HCT116 (cell line): ENCODE measurements at regions not wholly inside any gene's neighbourhood (a gene's known extent, or its start where the extent isn't known, plus 50 kb on each side); places are given as distances from the start of the nearest gene placed in this dataset.

ENCODE experiments used
- ATAC-seq: fragments of 200-7000 bp; cut with Tn5 transposase; 2 replicates; pipeline ENCODE4 v1.9.1; 2020; ENCODE audit warnings: mild to moderate bottlenecking, moderate library complexity
- BruUV-seq: library from RNA; stranded (reverse); fragments of 400-500 nt; replicated peaks from 2 replicates; lab custom pipeline; 2021; lab: Mats Ljungman, UMichigan
- CTCF ChIA-PET: fragments of 300-600 bp; sonication (Branson Sonifier 250); formaldehyde crosslinking; loops from one replicate; lab custom pipeline; 2021; ENCODE audit warnings: antibody characterized with exemption; lab: Charles Lee
- POLR2A ChIA-PET: fragments of 300-600, 350-600 bp; sonication (Branson Sonifier 250); formaldehyde crosslinking; loops from one replicate; lab custom pipeline; 2021; ENCODE audit warnings: antibody characterized with exemption; lab: Charles Lee
- RAD21 ChIA-PET, 2 experiments: fragments of 300-600 bp; sonication (Branson Sonifier 250); formaldehyde crosslinking; loops; one replicate each; lab custom pipeline; 2023; ENCODE audit warnings: low total read pairs in 2 of 2; ENCODE audit not compliant: uncharacterized antibody in 2 of 2, unreplicated experiment in 2 of 2, low non-redundant PET in 1 of 2; lab: Charles Lee
- DNase-seq: peaks from one replicate; pipeline ENCODE4 v3.0.0-alpha.2; 2010; ENCODE audit warnings: low read depth, low spot score
- H2AFZ ChIP-seq: fragments of 200-600 bp; shearing (Covaris generic), sonication (generic); 2 replicates; pipeline ENCODE4 v1.6.1; 2017; ENCODE audit warnings: low read depth, mixed run types, mixed read lengths, antibody characterized with exemption, low read length; ENCODE audit not compliant: poor library complexity, severe bottlenecking
- H3K27ac ChIP-seq: 2 replicates; pipeline ENCODE4 v1.5.1; 2012; ENCODE audit warnings: low read depth, low read length
- H3K27me3 ChIP-seq: fragments of 200-600 bp; sonication (generic); 2 replicates; pipeline ENCODE4 v1.6.1; 2016; ENCODE audit warnings: mixed run types, low read length, mixed read lengths; ENCODE audit not compliant: insufficient read depth
- H3K36me3 ChIP-seq, 2 experiments: fragments of 200-500 bp in 1 of 2; fragments of 200-600 bp in 1 of 2; sonication (Bioruptor generic) in 1 of 2; sonication (generic) in 1 of 2; 2 replicates each; pipeline versions ENCODE4 v1.5.1 to v1.6.1; 2014 to 2016; ENCODE audit warnings: low read length in 2 of 2, inconsistent platforms in 1 of 2, mixed read lengths in 1 of 2, mixed run types in 1 of 2; ENCODE audit not compliant: insufficient read depth in 2 of 2, control insufficient read depth in 1 of 2
- H3K4me1 ChIP-seq, 2 experiments: fragments of 200-600 bp in 1 of 2; sonication (generic) in 1 of 2; 2 replicates each; pipeline versions ENCODE4 v1.5.1 to v1.6.1; 2012 to 2017; ENCODE audit warnings: low read length in 2 of 2, inconsistent platforms in 1 of 2, mild to moderate bottlenecking in 1 of 2, mixed read lengths in 1 of 2, mixed run types in 1 of 2, moderate library complexity in 1 of 2; ENCODE audit not compliant: insufficient read depth in 2 of 2, control insufficient read depth in 1 of 2
- H3K4me2 ChIP-seq: fragments of 200-600 bp; sonication (generic); 2 replicates; pipeline ENCODE4 v1.6.1; 2017; ENCODE audit warnings: mixed run types, low read length, mixed read lengths
- H3K4me3 ChIP-seq, 2 experiments: fragments of 200-600 bp in 1 of 2; sonication (generic) in 1 of 2; replicated peaks in 1 of 2; 2 replicates each; pipeline ENCODE4 v1.5.1; 2011 to 2016; ENCODE audit warnings: low read length in 2 of 2, control low read depth in 1 of 2, low read depth in 1 of 2, mild to moderate bottlenecking in 1 of 2, mixed read lengths in 1 of 2, mixed run types in 1 of 2
- H3K79me2 ChIP-seq: fragments of 200-600 bp; sonication (generic); 2 replicates; pipeline ENCODE4 v1.6.1; 2017; ENCODE audit warnings: mild to moderate bottlenecking, mixed run types, low read length, moderate library complexity, mixed read lengths; ENCODE audit not compliant: insufficient read depth
- H3K9ac ChIP-seq: fragments of 200-600 bp; sonication (generic); 2 replicates; pipeline ENCODE4 v1.6.1; 2016; ENCODE audit warnings: low read length, mixed read lengths
- H3K9me2 ChIP-seq: fragments of 200-600 bp; sonication (generic), shearing (Covaris generic); 2 replicates; pipeline ENCODE4 v1.6.1; 2017; ENCODE audit warnings: mixed run types, mild to moderate bottlenecking, moderate library complexity; ENCODE audit not compliant: insufficient read depth
- H3K9me3 ChIP-seq, 2 experiments: fragments of 200-500 bp in 1 of 2; fragments of 200-600 bp in 1 of 2; sonication (Bioruptor generic) in 1 of 2; sonication (generic) in 1 of 2; 2 replicates each; pipeline ENCODE4 v1.6.1; 2014 to 2017; ENCODE audit warnings: low read length in 2 of 2, mixed read lengths in 2 of 2, inconsistent platforms in 1 of 2, low read depth in 1 of 2, mild to moderate bottlenecking in 1 of 2, mixed run types in 1 of 2, moderate library complexity in 1 of 2; ENCODE audit not compliant: control insufficient read depth in 1 of 2, insufficient read depth in 1 of 2
- H4K20me1 ChIP-seq: fragments of 200-600 bp; sonication (generic), shearing (Covaris generic); 2 replicates; pipeline ENCODE4 v1.6.1; 2017; ENCODE audit warnings: mixed run types, mild to moderate bottlenecking, moderate library complexity; ENCODE audit not compliant: insufficient read depth
- CBX3 ChIP-seq: IDR thresholded peaks from 2 replicates; pipeline ENCODE4 v1.6.1; 2012; ENCODE audit warnings: low read depth
- CEBPB ChIP-seq: IDR thresholded peaks from 2 replicates; pipeline ENCODE4 v1.6.1; 2012; ENCODE audit warnings: low read depth
- EGR1 ChIP-seq: IDR thresholded peaks from 2 replicates; pipeline ENCODE4 v1.6.1; 2012; ENCODE audit warnings: low read depth
- EZH2 ChIP-seq: fragments of 200-600 bp; sonication (generic); IDR thresholded peaks from 2 replicates; pipeline ENCODE4 v1.6.1; 2017; ENCODE audit warnings: antibody characterized with exemption, mixed run types
- EZH2phosphoT487 ChIP-seq: fragments of 200-600 bp; IDR thresholded peaks from 2 replicates; pipeline ENCODE4 v1.6.1; 2018; ENCODE audit warnings: antibody characterized with exemption, borderline replicate concordance
- FOSL1 ChIP-seq: IDR thresholded peaks from 2 replicates; pipeline ENCODE4 v1.6.1; 2012; ENCODE audit warnings: low read depth
- JUND ChIP-seq: IDR thresholded peaks from 2 replicates; pipeline ENCODE4 v1.6.1; 2012
- POLR2A ChIP-seq: IDR thresholded peaks from 2 replicates; pipeline ENCODE4 v1.7.0; 2011; ENCODE audit warnings: borderline replicate concordance; ENCODE audit not compliant: insufficient read depth, insufficient read length; ENCODE audit errors: extremely low read depth
- SIN3A ChIP-seq: IDR thresholded peaks from 2 replicates; pipeline ENCODE4 v1.6.1; 2012; ENCODE audit warnings: low read depth
- TCF7L2 ChIP-seq: IDR thresholded peaks from 2 replicates; pipeline ENCODE4 v1.7.0; 2011; ENCODE audit warnings: borderline replicate concordance, inconsistent platforms; ENCODE audit not compliant: insufficient read depth, insufficient read length; ENCODE audit errors: extremely low read depth
- YY1 ChIP-seq: IDR thresholded peaks from 2 replicates; pipeline ENCODE4 v1.6.1; 2011; ENCODE audit warnings: low read length, low read depth, moderate library complexity, mild to moderate bottlenecking; ENCODE audit not compliant: insufficient replicate concordance; ENCODE audit errors: extremely low read depth
- ZFX ChIP-seq: fragments of 450-650 bp; IDR thresholded peaks from 2 replicates; pipeline ENCODE4 v1.6.1; 2017
- ZNF274 ChIP-seq: fragments of 200-500 bp; sonication (Bioruptor generic); IDR thresholded peaks from 2 replicates; pipeline ENCODE4 v1.6.1; 2014; ENCODE audit warnings: mild to moderate bottlenecking, low read depth, low read length, inconsistent platforms
- intact Hi-C: fragments of 100-400 bp; cut with micrococcal nuclease; formaldehyde crosslinking; loops from 2 replicates; pipeline ENCODE4 v1.10.0; 2022
- TF ChIP-seq, protein P1 (sequence below): IDR thresholded peaks from 2 replicates; pipeline ENCODE4 v1.6.1; 2012
- TF ChIP-seq, protein P2 (sequence below): IDR thresholded peaks from 2 replicates; pipeline ENCODE4 v1.6.1; 2012
- TF ChIP-seq, protein P3 (sequence below): IDR thresholded peaks from 2 replicates; pipeline ENCODE4 v1.6.1; 2012; ENCODE audit warnings: low read depth
- TF ChIP-seq, protein P4 (sequence below): IDR thresholded peaks from 2 replicates; pipeline ENCODE4 v1.6.1; 2011; ENCODE audit warnings: mild to moderate bottlenecking, low read length, moderate library complexity; ENCODE audit not compliant: insufficient replicate concordance; ENCODE audit errors: extremely low read depth

DNA sequence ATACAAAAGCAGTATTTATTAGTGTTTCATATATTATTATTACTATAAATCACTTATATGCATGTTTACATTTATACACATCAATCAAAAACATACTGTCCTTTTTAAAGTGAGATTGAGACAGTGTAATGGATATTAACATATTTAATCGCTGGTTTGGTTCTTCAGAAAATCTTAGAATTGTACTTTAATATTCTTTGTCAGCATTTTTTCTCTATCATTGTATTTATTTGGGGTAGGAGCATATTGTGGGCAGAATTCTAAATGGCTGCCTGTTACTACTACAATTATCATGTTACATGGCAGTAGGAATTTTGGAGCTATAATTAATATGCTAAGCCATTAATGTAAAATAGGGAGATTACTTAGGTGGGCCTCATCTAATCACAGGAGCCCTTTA lies 722.6 kb downstream of the TLR4 start:
- H4K20me1 ChIP-seq: no peaks in the 10 kb centered on the region
- ChIA-PET RAD21 (no interaction called here), POLR2A (no interaction called here), CTCF (no interaction called here)
- no peaks in the 10 kb centered on the region for H3K4me1 ChIP-seq
- H3K9me2 ChIP-seq: no peaks in the 10 kb centered on the region
- no peak overlapping the region for H3K4me2 ChIP-seq
- H3K4me3 ChIP-seq: no peak overlapping the region
- no peaks in the 10 kb centered on the region for H3K27me3 ChIP-seq
- no peak overlapping the region for H2AFZ ChIP-seq
- H3K79me2 ChIP-seq: no peaks in the 10 kb centered on the region
- ATAC-seq: no peak
- BruUV-seq: no TSS peak
- H3K9me3 ChIP-seq: peaks cover 9 to 11% of the 10 kb centered on the region in 2 experiments; a peak in 2 of 4 replicates
- intact Hi-C loops: no loop called here
- no peak overlapping the region for H3K27ac ChIP-seq
- TF ChIP-seq, protein P1, sequence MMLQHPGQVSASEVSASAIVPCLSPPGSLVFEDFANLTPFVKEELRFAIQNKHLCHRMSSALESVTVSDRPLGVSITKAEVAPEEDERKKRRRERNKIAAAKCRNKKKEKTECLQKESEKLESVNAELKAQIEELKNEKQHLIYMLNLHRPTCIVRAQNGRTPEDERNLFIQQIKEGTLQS: no peak
- no peak for TF ChIP-seq JUND
- no peak for TF ChIP-seq ZFX
- TF ChIP-seq POLR2A: no peak
- TF ChIP-seq CBX3: no peak
- TF ChIP-seq SIN3A: no peak
- TF ChIP-seq TCF7L2: no peak
- no peak for TF ChIP-seq EZH2
- no peaks in the 10 kb centered on the region for H3K36me3 ChIP-seq
- no peak overlapping the region for H3K9ac ChIP-seq
- no peak for DNase-seq

DNA sequence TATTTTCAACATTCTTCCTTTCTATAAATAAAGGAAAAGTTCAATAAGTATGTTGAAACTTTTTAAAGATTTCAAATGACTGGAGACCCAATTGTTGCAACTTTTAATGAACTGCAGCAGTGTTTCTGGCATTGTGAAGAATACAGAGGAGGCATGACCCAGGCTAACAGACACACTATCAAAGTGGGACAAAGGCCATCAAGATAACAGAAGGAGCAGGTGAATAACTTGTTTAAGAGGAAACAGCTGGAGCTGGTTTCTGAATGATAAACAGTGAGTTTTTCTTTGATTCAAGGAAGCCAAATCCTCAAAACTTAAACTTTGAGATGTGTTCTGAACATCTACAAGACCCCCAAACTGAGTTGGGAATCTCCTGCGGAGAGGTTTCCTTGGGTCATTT lies 734.6 kb downstream of the TLR4 start:
- H3K27ac ChIP-seq: no peak overlapping the region
- no peak overlapping the region for H2AFZ ChIP-seq
- ChIA-PET POLR2A (no interaction called here), CTCF (no interaction called here), RAD21 (no interaction called here)
- H3K9ac ChIP-seq: no peak overlapping the region
- no peaks in the 10 kb centered on the region for H3K9me2 ChIP-seq
- H3K27me3 ChIP-seq: no peaks in the 10 kb centered on the region
- no peak overlapping the region for H3K4me3 ChIP-seq
- no peak overlapping the region for H3K4me2 ChIP-seq
- no peaks in the 10 kb centered on the region for H3K4me1 ChIP-seq
- no peaks in the 10 kb centered on the region for H3K36me3 ChIP-seq
- H4K20me1 ChIP-seq: no peaks in the 10 kb centered on the region; the same call in 1 of the 2 replicates
- peaks cover 13 to 15% of the 10 kb centered on the region in 2 experiments; a peak in 2 of 4 replicates for H3K9me3 ChIP-seq
- DNase-seq (no peak), ATAC-seq (no peak)
- H3K79me2 ChIP-seq: no peaks in the 10 kb centered on the region
- BruUV-seq: no TSS peak
- intact Hi-C loops: no loop called here
- TF ChIP-seq CBX3 (no peak), JUND (no peak), EGR1 (no peak), POLR2A (no peak), EZH2phosphoT487 (no peak), ZNF274 (no peak), YY1 (no peak), FOSL1 (no peak), CEBPB (no peak)
- TF ChIP-seq, protein P2, sequence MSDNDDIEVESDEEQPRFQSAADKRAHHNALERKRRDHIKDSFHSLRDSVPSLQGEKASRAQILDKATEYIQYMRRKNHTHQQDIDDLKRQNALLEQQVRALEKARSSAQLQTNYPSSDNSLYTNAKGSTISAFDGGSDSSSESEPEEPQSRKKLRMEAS: no peak
- TF ChIP-seq, protein P3, sequence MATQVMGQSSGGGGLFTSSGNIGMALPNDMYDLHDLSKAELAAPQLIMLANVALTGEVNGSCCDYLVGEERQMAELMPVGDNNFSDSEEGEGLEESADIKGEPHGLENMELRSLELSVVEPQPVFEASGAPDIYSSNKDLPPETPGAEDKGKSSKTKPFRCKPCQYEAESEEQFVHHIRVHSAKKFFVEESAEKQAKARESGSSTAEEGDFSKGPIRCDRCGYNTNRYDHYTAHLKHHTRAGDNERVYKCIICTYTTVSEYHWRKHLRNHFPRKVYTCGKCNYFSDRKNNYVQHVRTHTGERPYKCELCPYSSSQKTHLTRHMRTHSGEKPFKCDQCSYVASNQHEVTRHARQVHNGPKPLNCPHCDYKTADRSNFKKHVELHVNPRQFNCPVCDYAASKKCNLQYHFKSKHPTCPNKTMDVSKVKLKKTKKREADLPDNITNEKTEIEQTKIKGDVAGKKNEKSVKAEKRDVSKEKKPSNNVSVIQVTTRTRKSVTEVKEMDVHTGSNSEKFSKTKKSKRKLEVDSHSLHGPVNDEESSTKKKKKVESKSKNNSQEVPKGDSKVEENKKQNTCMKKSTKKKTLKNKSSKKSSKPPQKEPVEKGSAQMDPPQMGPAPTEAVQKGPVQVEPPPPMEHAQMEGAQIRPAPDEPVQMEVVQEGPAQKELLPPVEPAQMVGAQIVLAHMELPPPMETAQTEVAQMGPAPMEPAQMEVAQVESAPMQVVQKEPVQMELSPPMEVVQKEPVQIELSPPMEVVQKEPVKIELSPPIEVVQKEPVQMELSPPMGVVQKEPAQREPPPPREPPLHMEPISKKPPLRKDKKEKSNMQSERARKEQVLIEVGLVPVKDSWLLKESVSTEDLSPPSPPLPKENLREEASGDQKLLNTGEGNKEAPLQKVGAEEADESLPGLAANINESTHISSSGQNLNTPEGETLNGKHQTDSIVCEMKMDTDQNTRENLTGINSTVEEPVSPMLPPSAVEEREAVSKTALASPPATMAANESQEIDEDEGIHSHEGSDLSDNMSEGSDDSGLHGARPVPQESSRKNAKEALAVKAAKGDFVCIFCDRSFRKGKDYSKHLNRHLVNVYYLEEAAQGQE: no peak
- TF ChIP-seq, protein P4, sequence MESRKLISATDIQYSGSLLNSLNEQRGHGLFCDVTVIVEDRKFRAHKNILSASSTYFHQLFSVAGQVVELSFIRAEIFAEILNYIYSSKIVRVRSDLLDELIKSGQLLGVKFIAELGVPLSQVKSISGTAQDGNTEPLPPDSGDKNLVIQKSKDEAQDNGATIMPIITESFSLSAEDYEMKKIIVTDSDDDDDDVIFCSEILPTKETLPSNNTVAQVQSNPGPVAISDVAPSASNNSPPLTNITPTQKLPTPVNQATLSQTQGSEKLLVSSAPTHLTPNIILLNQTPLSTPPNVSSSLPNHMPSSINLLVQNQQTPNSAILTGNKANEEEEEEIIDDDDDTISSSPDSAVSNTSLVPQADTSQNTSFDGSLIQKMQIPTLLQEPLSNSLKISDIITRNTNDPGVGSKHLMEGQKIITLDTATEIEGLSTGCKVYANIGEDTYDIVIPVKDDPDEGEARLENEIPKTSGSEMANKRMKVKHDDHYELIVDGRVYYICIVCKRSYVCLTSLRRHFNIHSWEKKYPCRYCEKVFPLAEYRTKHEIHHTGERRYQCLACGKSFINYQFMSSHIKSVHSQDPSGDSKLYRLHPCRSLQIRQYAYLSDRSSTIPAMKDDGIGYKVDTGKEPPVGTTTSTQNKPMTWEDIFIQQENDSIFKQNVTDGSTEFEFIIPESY: no peak
